Lung (tissue), 11 donors: ENCODE measurements at regions not wholly inside any gene's neighbourhood (a gene's known extent, or its start where the extent isn't known, plus 50 kb on each side); places are given as distances from the start of the nearest gene placed in this dataset.

Experiments
- ATAC-seq: fragments of 200-7000 bp; cut with Tn5 transposase; one replicate; pipeline ENCODE4 v1.9.1; 2020; ENCODE audit warnings: moderate number of reproducible peaks; ENCODE audit not compliant: insufficient read depth, low FRiP score
- DNase-seq, 3 donors: peaks; one replicate each; pipeline ENCODE4 v3.0.0-alpha.2; 2013 to 2017
- H3K27ac ChIP-seq, 2 donors: one replicate each; pipeline ENCODE4 v1.5.1; 2013; ENCODE audit warnings: mild to moderate bottlenecking in 2 of 2, moderate library complexity in 2 of 2, control low read depth in 1 of 2, inconsistent platforms in 1 of 2, low read depth in 1 of 2, low read length in 1 of 2
- H3K27me3 ChIP-seq, 3 donors: one replicate each; pipeline ENCODE4 v1.5.1; 2013; ENCODE audit warnings: low read length in 2 of 3; ENCODE audit not compliant: control insufficient read depth in 3 of 3, insufficient read depth in 3 of 3
- H3K36me3 ChIP-seq, 4 donors: one replicate each; pipeline ENCODE4 v1.5.1; 2013; ENCODE audit warnings: low read length in 4 of 4, mild to moderate bottlenecking in 1 of 4, moderate library complexity in 1 of 4; ENCODE audit not compliant: control insufficient read depth in 4 of 4, insufficient read depth in 4 of 4
- H3K4me1 ChIP-seq, 5 donors: one replicate each; pipeline ENCODE4 v1.5.1; 2013; ENCODE audit warnings: low read length in 5 of 5, mild to moderate bottlenecking in 2 of 5, moderate library complexity in 1 of 5; ENCODE audit not compliant: control insufficient read depth in 5 of 5, insufficient read depth in 5 of 5
- H3K4me3 ChIP-seq: one replicate; pipeline ENCODE4 v1.5.1; 2013; ENCODE audit warnings: mild to moderate bottlenecking, control low read depth, moderate library complexity
- H3K9ac ChIP-seq, 2 donors: one replicate each; pipeline ENCODE4 v1.5.1; 2013; ENCODE audit warnings: low read length in 2 of 2, control low read depth in 1 of 2; ENCODE audit not compliant: insufficient read depth in 1 of 2
- H3K9me3 ChIP-seq, 4 donors: one replicate each; pipeline ENCODE4 v1.5.1; 2013; ENCODE audit warnings: low read length in 3 of 4, mild to moderate bottlenecking in 1 of 4, moderate library complexity in 1 of 4; ENCODE audit not compliant: control insufficient read depth in 4 of 4, insufficient read depth in 3 of 4
- CTCF ChIP-seq: IDR thresholded peaks from 2 replicates; pipeline ENCODE4 v1.5.1; 2012; ENCODE audit warnings: mild to moderate bottlenecking; ENCODE audit errors: control extremely low read depth, extremely low read depth
- WGBS, 2 donors: extraction: QIAGEN DNeasy Blood & Tissue Kit; methylation state at CpG; one replicate each; pipeline ENCODE4 v1.1.7; 2013; 5-methylcytosine and 5-hydroxymethylcytosine counted together
- donor health status: control.
- donor health status: control.
- donor health status: Bipolar disorder and iron deficiency.
- donor health status: healthy.
- donor health status: DM: yes; HTN: yes; CAD: no.

GRCh38 chr11:112506852-112507251 is 246.2 kb upstream of the PLET1 start:
- no peak for TF ChIP-seq CTCF
- ATAC-seq (no peak), DNase-seq (no peak)
- Histone ChIP-seq H3K4me3 (no peak overlapping the region), H3K36me3 (no peaks in the 10 kb centered on the region), H3K9ac (no peak overlapping the region), H3K9me3 (no peaks in the 10 kb centered on the region), H3K4me1 (no peaks in the 10 kb centered on the region), H3K27me3 (no peaks in the 10 kb centered on the region), H3K27ac (no peak overlapping the region)
- WGBS, 2 donors = 81 to 93% methylated on average over 1 of the region's 1 CpG

- Histone ChIP-seq H3K9ac (no peak overlapping the region), H3K9me3 (no peaks in the 10 kb centered on the region), H3K4me1 (no peaks in the 10 kb centered on the region), H3K27ac (no peak overlapping the region), H3K27me3 (no peaks in the 10 kb centered on the region), H3K36me3 (no peaks in the 10 kb centered on the region), H3K4me3 (no peak overlapping the region)
- DNase-seq = no peak
- WGBS, 2 donors = 52 to 75% methylated on average over 2 of the region's 2 CpGs
- no peak for TF ChIP-seq CTCF
- ATAC-seq = no peak
Observed at GRCh38 chr11:112507281-112507680, 246.6 kb upstream of the PLET1 start.

GRCh38 chr11:112508750-112509149 is 248.1 kb upstream of the PLET1 start:
- Histone ChIP-seq H3K36me3 (no peaks in the 10 kb centered on the region), H3K9me3 (no peaks in the 10 kb centered on the region), H3K27ac (no peak overlapping the region), H3K27me3 (no peaks in the 10 kb centered on the region), H3K4me3 (no peak overlapping the region), H3K4me1 (no peaks in the 10 kb centered on the region), H3K9ac (no peak overlapping the region)
- ATAC-seq (no peak), DNase-seq (no peak)
- no peak for TF ChIP-seq CTCF
- 82 to 86% methylated on average over 2 of the region's 2 CpGs for WGBS, 2 donors

- Histone ChIP-seq H3K4me1 (no peaks in the 10 kb centered on the region), H3K4me3 (no peak overlapping the region), H3K27ac (no peak overlapping the region), H3K9ac (no peak overlapping the region), H3K9me3 (no peaks in the 10 kb centered on the region), H3K27me3 (no peaks in the 10 kb centered on the region), H3K36me3 (no peaks in the 10 kb centered on the region)
- ATAC-seq = no peak
- no peak for TF ChIP-seq CTCF
- DNase-seq = no peak
- WGBS, 2 donors = 76 to 91% methylated on average over 2 of the region's 2 CpGs
Observed at GRCh38 chr11:112509300-112509699, 248.6 kb upstream of the PLET1 start.
